ENCODE measurements at regions not wholly inside any gene's neighbourhood (a gene's known extent, or its start where the extent isn't known, plus 50 kb on each side); places are given as distances from the start of the nearest gene placed in this dataset.
"Not testable (repeated sequence)": the region's sequence is repeated elsewhere in the genome, so short reads cannot be mapped to it uniquely, and the experiment has no call there.

DNA sequence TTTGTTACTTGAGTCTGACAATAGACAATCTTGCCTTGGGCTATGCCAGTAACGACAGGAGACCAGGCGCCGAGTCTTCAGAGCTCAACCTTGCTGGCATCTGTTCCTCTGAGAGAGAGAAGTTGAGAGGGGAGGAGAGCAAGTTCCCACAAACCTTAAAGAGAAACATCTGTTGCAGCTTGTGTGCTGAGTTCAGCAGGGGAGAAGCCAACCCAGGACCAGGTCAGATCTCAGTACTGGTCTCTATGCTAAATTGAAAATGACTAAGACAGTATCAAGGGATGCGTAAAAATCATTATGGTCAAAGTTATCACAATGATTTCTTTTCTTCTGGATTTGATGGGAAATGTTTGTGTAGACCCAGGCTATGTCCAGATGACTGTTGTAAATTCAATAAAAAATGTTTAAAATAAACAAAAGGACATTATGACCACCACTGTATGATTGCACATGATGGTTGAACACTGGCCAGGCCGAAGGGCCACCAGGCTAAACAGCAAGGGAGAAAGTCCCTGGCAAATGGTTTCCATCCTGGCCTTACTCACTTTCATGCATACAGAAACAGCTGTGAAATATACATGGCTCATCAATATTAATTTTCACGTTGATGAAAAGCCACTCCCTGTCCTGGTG lies 100.3 kb upstream of the PMAIP1 start:
- no peak for DNase-seq

DNA sequence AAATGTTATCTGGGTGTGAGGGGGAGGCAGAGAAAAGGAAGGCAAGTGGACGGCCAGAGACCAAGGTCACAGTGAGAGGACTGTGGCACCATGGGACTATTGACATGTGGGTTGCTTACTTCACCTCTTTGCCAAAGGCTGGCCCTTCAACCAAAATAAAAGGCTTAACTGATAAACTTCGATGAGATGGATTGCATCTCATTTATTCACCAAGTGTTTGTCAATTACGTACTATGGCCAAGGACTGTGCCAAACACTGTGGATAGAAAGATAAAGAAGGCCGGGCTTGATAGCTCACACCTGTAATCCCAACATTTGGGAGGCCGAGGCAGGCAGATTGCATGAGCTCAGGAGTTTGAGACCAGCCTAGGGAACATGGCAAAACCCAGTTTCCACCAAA lies 98.7 kb upstream of the CCBE1 start:
- no peak for DNase-seq

DNA sequence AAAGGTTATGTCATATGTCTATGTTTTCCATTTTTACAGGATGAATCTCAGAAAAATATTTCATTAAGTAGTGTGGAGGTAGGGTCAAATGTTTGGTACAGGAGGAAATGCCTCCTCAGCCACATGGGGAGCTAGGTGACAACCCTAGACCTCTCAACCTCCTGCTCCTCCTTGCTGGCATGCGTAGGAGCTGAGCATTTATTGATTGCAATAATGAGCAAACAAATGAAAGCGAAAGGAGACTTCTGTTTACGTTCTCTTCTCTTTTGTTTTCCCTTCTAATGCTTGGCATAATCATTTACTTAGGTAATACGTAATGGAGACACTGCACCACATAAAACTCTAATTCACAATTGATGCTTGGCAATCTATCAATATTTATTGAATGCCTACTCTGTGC lies 95.1 kb upstream of the CCBE1 start:
- DNase-seq, result no peak

DNA sequence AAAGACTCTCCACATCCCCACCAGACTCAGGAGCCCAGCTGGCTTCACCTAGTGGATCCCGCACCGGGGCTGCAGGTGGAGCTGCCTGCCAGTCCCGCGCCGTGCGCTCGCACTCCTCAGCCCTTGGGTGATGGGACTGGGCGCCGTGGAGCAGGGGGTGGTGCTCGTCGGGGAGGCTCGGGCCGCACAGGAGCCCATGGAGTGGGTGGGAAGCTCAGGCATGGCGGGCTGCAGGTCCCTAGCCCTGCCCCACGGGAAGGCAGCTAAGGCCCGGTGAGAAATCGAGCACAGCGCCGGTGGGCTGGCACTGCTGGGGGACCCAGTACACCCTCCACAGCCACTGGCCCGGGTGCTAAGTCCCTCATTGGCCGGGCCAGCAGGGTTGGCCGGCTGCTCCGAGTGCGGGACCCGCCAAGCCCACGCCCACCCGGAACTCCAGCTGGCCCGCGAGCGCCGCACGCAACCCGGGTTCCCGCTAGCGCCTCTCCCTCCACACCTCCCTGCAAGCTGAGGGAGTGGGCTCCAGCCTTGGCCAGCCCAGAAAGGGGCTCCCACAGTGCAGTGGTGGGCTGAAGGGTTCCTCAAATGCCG lies 93.2 kb upstream of the CCBE1 start:
- DNase-seq, result not testable (repeated sequence)

DNA sequence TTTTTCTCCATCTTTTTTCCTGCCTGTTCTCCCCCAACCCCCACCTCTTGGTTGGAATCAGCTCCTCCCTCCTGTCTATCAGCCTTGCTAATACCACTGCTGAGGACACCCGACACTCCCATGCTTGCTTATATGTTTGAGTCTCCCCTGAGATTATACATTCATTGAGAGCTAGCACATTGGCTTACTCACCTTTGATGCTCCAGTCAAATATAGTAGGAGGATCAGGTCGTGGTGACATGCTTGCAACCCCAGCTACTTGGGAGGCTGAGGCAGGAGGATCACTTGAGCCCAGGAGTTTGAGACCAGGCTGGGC lies 91.5 kb upstream of the CCBE1 start:
- no peak for DNase-seq

DNA sequence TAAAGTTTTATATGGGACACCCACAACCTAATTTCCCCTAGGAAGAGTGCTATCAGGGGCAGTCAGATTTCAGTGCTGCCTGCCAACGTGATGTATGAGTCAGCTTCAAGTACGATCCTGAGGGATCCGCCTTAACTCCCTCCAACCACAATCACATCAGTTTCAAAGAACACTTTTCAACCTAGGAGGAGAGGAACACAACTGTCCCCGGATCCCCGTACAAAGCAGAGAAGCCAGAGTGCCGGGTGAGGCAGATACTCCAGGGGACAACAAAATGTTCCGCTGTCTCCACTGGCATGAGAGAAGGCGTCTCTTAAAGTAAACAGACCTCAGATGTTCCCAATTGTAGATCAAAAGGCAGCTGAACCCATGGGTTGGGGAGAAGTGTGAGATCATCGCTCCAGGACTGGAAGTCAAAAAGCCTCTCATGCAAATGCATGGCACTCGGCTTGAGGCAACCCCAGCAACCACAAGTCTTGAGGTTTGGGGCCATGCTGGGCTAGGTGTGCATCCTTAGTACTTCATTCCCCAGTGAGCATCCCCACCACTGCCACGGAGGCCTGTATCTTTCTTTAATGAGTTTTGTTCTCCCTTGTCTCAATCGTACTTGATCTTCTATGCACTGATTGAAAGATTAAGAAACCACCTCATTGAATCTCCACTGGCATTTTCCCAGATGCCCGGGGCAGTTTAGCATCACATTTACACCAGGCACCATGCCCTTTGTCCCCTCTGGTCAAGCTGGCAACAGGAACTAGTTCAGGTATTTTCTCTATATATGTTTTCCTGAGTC lies 91.0 kb upstream of the CCBE1 start:
- no peak for DNase-seq

DNA sequence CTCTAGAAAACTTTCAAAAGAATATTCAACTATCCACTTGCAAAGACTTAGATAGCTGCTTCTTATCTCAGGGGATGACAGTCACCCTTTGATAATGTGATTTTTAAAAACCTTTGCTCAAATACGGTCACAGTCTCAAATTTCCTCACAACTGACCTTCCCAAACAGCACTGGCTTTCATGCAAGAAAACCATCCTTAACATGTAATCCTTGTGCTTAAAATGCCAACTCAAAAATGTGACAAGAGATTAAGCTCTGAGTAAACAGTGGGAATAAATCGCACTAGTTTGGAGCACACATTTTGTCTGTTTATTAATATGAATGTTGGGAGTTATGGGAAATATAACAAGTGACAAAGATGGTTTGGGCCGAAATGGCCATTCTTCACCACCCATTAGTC lies 87.5 kb upstream of the CCBE1 start:
- no peak for DNase-seq

DNA sequence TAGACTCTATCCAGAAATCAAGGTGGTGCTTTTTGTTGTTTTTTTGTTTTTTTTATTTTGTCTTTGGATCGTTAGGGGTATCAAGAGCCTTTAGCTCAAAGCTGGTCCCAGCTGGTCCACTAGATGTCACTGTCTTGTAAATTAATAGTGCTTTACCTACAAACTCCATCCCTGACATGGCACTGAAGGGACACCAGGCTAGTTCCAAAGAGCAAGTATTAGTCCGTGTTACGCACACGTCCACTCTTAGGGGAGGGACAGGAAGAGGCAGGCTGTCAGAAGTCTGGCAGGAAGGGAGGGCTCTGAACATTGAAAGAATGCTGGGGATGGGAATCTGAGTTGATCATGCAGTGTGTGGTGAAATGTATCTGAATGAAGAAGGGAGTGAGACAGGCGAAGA lies 85.9 kb upstream of the CCBE1 start:
- no peak for DNase-seq

DNA sequence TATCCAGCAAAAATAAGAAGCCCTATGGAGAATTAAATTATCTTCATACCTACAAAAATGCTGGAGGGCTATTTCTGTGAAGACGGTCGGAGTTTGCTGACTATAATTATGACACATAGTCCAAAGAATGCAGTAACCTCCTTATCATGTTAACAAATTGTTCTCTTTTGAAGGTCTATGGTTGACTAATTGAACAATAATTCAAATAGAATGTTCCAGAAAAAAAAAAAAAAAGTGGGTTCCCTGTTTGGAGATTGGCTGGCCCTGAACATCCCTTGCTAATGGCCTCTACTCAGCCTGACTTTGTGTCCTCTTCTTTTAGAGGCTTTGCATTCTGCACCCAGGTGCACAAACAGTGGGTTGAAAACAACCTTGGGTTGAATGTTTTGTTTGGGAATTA lies 82.8 kb upstream of the CCBE1 start:
- DNase-seq, result no peak

DNA sequence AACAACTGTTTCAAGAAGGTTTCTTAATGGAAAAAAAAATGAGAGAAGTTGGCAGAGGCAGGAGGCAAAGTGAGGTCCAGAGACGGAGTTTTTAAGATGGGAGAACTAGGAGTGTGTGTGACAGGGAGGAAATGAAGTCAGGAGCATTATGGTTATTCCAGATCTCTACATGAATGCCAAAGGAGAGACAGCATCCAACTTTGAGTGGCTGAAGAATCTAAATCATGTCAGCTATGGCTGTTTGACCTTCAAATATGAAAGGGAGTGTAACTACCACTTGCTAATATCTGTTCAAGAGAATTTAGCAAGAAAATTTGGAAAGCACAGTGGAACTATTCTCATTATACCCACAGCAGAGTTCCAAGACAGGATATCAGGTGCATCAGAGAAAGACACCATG lies 81.2 kb upstream of the CCBE1 start:
- DNase-seq, result no peak

DNA sequence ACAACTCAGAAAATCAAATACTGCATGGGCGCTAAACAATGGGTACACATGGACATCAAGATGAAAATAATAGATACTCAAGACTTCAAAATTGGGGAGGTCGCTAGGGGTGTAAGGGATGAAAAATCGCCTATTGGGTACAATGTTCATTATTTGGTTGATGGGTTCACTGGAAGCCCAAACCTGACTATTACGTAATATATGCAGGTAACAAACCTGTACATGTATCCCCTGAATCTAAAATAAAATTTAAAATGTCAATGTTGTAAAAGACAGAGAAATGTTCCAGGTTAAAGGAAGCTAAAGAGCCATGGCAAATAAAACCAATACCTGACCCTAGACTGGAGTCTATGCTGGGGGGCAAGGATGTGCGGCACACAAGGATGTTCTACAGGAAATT lies 80.4 kb upstream of the CCBE1 start:
- DNase-seq, result no peak

DNA sequence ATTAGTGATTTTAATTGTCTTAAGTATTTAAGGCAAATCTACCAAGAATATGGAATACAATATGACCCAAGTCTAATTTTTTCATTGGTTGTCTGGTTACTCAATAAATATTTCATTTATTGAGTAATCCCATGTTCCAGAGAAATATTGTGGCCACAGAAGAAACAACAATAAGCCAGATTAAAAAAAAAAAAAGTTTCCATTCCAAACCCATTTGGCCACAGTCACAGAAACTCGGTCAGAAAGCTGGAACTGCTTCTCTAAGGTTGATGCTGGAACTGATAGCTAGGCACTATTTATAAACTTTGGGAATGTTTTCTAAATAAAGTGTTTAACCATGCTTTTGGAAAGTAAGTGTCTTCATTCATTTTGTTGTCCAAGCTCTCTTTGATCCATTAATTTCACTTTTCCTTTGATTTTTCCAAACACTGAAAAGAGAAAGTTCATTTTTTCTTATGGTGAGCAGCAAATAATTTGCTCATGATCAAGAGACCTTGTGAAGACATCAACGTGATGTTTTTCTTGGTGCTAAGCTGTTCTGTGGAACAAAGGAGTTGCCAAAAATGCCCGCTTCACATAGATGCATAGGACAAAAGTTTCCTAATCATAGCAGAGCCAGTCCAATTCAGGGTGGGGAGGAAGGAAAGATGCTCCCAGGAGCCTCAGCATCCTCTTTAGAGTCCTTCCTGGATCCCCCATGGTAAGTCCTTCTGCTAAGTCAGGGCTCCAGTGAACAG lies 72.1 kb upstream of the CCBE1 start:
- no peak for DNase-seq

DNA sequence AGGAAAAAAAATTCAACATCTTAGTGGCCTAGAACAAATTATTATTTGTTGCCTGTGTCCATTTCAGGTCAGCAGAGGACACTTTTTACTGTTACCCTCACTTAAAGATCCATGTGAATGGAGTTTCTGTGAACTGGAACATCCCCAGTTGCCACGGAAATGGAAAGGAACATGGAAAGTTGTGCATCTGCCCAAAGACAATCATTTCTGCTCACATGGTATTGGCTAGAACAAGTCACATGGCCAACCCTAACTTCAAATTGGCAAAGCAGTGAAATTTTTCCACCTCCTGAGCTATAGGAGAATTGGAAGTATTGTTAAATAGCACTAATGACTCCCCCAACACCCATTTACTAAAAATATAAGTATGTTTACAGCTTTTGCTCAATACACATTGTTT lies 71.2 kb upstream of the CCBE1 start:
- DNase-seq, result no peak

DNA sequence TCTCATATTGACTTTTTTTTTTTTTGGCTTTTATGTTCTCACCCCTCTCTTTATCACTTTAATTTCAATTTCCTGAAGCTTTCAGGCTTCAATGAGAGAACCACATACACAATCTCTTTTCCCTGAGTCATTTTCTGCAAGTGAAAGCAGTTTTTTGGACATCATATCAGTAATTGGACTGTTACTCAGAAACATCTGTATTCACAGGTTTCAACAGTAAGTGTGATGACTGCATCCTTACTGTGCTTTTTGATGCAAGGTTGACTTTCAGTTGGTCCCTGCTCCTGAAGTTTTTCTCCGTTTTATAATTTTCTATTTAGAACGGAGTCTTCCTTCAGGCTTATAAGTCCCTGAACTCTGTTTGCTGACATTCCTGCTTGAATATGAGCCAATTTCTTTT lies 70.5 kb upstream of the CCBE1 start:
- DNase-seq, result no peak

DNA sequence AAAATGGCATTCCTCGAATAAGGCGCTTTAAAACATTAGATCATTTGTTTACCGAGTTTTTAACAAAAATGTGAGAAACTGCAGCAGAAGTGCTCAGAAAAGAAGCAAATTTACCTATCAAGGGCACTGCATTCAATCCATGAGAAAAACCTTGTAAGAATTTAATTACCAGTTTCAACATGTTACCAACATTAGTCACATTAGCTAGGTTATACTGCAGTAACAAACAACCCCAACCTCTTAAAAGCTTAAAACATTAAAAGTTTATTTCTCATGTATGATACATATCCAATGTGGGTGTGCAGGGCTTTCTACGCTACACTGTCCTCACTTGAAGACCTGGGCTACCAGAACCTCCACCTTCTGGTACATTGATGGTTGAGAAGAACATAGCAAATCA lies 68.1 kb upstream of the CCBE1 start:
- no peak for DNase-seq

DNA sequence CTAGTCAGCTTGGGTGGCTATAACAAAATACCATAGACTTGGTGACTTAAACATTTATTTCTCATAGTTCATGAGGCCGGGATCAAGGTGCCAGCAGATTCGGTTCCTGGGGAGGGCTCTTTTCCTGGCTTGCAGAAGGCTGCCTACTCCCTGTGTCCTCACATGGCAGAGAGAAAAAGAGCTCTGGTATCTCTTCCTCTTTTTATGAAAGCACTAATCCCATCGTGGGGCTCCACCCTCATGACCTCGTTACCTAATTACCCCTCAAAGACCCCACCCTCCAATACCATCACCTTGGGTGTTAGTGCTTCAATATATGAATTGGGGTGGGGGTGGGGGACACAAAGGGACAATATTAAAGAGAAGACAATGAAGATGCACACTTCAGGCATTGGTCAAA lies 67.1 kb upstream of the CCBE1 start:
- no peak for DNase-seq

DNA sequence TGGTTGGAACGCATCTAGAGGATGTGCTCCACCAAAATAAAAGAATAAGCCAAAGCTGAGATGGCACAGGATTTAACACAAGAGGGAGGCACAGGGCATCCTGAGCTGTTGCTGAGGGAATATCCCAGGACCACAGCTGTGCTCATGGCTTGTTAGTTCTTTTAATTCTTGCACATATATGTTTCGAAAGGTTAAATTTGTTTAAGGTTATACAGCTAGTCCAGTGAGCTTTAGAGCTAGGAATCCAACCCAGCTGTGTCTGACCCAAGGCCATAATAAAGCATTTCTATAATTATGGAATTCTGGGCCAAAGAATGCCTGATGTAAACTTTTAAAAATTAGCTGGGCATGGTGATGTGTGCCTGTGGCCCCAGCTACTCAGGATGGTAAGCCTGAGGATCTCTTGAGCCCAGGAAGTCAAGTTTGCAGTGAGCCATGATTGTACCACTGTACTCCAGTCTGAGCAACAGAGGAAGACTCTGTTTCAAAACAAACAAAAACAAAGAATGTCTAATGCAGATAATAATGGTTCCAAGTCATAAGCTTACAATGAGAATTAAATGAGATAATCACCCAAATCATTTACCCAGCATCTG lies 66.4 kb upstream of the CCBE1 start:
- DNase-seq, result no peak

DNA sequence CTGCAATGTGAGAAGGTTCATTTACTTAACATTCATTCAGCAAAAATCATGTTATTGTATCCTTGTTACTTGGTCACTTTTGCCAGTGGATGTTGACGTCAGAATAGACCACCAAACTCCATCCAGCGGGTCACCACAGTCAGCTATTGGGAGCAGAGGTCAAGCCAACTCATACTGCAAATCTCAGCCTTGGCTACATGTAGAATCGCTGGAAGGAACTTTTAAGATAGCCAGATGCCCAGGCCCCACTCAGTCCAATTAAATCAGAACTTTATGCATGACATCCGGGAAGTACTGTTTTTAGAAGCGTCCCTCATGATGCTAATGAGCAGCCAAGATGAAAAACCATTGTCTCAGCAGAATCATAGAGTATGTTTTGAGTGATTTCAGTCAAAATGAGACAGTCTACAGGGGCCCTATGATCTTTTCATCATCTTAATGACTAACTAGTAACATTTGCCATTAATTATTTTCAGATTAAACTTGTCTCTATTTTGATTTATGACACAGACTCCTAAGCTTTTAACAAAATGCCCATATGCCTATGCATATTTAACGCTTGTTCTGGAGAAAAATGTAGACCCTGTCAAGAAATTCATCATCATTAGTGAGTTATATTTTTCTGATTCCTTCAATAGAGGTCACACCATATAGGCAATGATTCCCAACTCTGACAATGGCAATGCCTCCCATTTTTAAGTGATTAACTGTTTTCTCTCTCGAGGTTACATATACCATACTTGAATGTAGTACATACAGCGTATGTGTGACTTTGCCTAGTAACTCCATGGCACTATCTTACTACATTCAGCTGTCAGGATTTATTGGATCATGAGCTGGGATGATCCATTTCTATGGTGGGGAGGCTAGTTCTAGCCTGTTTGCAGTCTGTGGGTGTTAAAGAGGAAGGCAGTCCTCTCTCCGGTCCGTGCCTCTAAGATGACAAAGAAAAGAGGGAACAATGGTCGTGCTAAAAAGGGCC lies 63.7 kb upstream of the CCBE1 start:
- DNase-seq, result no peak

DNA sequence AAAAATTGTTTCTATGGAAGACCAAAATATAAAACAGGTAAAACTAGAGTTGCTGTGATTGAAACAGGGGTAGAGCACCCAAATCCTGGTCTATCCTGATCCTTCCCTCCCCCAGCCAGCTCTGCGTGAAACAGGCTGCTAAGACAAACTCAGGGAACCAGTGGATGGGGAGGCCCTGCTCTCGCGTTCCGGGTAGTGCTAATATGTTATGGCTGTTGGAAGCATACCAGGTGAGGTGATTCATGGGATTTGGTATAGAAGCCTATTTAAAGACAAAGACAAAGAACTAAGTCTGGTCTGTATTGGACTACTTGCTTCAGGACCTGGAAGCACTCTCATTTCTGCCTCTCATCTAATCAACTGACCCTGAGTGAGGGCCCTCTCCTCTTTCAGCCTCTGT lies 63.0 kb upstream of the CCBE1 start:
- DNase-seq, result no peak

DNA sequence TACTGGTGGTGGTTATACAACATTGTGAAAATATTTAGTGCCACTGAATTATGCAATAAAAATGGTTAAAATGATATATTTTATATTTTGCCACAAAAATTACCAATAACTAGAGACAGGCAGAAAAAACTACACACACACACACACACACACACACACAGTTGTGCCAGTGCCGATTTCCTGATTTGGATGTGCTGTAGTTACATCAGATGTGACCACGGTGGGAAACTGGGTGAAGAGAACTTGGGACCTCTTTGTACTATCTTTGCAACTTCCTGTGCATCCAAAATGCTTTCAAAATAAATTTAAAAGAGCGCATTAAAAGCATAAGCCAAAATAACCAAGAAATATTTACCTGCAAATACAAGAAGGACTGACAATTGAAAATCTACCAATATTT lies 61.6 kb upstream of the CCBE1 start:
- DNase-seq, result no peak

DNA sequence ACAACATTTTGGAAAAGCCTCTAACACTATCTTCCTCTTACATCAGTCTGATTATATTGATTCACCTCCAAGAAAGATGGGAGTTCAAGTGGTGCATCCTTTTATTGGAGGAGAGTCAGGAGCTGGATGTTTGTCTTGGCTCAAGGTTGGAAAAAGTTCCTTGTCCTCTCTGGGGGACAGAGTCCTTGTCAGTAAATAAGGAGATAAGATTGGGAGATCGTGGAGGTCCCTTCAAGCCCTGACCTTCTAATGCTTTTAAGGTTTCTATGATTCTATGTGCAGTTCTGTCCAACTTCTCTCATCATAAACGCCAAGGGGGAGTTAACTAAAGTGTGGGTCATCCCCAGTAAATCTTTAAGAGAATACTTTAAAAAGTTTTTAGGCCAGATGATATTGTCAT lies 60.9 kb upstream of the CCBE1 start:
- no peak for DNase-seq

DNA sequence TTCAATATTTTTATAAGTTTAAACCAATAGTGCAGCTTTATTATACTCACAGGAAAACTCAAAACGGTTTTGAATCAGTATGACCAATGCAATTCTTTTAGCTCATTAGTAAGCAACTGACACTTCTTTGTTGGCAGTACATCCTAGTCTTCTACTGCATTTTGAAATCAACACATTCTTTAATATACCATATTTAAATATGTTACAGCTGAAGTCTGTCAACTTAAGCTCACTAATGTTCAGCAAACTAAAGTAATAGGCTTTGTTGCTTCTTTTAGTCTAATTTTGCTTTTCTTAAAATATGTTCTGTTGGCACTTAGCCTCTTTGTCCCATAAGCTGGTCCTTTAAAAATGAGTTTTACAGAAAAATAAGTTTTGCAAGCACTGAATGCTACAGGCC lies 55.4 kb upstream of the CCBE1 start:
- DNase-seq, result no peak

Data from NCI-H446 treated with DMSO at 0.1 percent for 48 hours (cell line).